IMR-90 (cell line): ENCODE measurements at regions not wholly inside any gene's neighbourhood (a gene's known extent, or its start where the extent isn't known, plus 50 kb on each side); places are given as distances from the start of the nearest gene placed in this dataset.

Experiments
- ATAC-seq: fragments of 200-7000 bp; cut with Tn5 transposase; 2 replicates; pipeline ENCODE4 v1.9.1; 2020; ENCODE audit warnings: low read depth, mild to moderate bottlenecking, moderate library complexity
- BruUV-seq: library from RNA; stranded (reverse); fragments of 400-500 nt; replicated peaks from 2 replicates; lab custom pipeline; 2021; lab: Mats Ljungman, UMichigan
- CTCF ChIA-PET: fragments of 300-600 bp; formaldehyde crosslinking; extraction: SDS; loops from one replicate; lab custom pipeline; 2021; ENCODE audit warnings: antibody characterized with exemption; lab: Yijun Ruan, JAX
- POLR2A ChIA-PET: fragments of 300-600 bp; sonication (Branson Sonifier 250); formaldehyde crosslinking; loops from one replicate; lab custom pipeline; 2022; ENCODE audit warnings: antibody characterized with exemption; ENCODE audit not compliant: unreplicated experiment; lab: Charles Lee
- DNase-seq: peaks from one replicate; pipeline ENCODE4 v3.0.0; 2013
- H2AFZ ChIP-seq: replicated peaks from 2 replicates; pipeline ENCODE3; 2013; ENCODE audit warnings: low read length, mild to moderate bottlenecking; ENCODE audit not compliant: poor library complexity
- H2AK5ac ChIP-seq: 2 replicates; pipeline ENCODE4 v1.6.1; 2013; ENCODE audit warnings: low read depth, low read length, inconsistent platforms
- H2AK9ac ChIP-seq: replicated peaks from 2 replicates; pipeline ENCODE3; 2013; ENCODE audit warnings: mild to moderate bottlenecking, low read depth, low read length, moderate library complexity; ENCODE audit not compliant: poor library complexity
- H2BK120ac ChIP-seq: 2 replicates; pipeline ENCODE4 v1.6.1; 2013; ENCODE audit warnings: low read depth, low read length, inconsistent platforms
- H2BK15ac ChIP-seq: 3 replicates; pipeline ENCODE4 v1.6.1; 2013; ENCODE audit warnings: low read depth, low read length, inconsistent platforms
- H2BK20ac ChIP-seq: 2 replicates; pipeline ENCODE4 v1.6.1; 2013; ENCODE audit warnings: low read depth, mild to moderate bottlenecking, inconsistent platforms, low read length, moderate library complexity
- H2BK5ac ChIP-seq: 2 replicates; pipeline ENCODE4 v1.6.1; 2013; ENCODE audit warnings: mild to moderate bottlenecking, low read depth, low read length, inconsistent platforms; ENCODE audit not compliant: poor library complexity, severe bottlenecking
- H3K14ac ChIP-seq: replicated peaks from 2 replicates; pipeline ENCODE4 v1.6.1; 2013; ENCODE audit warnings: low read depth, low read length, inconsistent platforms
- H3K18ac ChIP-seq: 2 replicates; pipeline ENCODE4 v1.6.1; 2013; ENCODE audit warnings: low read depth, low read length, control low read depth
- H3K23ac ChIP-seq: 2 replicates; pipeline ENCODE4 v1.6.1; 2013; ENCODE audit warnings: low read depth, low read length, inconsistent platforms
- H3K27ac ChIP-seq: 2 replicates; pipeline ENCODE4 v1.5.1; 2013; ENCODE audit warnings: mild to moderate bottlenecking, control low read depth, low read length; ENCODE audit not compliant: insufficient read depth
- H3K27me3 ChIP-seq: 2 replicates; pipeline ENCODE4 v1.6.1; 2013; ENCODE audit warnings: low read length; ENCODE audit not compliant: control insufficient read depth, insufficient read depth
- H3K36me3 ChIP-seq: 2 replicates; pipeline ENCODE4 v1.6.1; 2013; ENCODE audit warnings: low read length, mixed read lengths; ENCODE audit not compliant: control insufficient read depth, insufficient read depth
- H3K4ac ChIP-seq: 2 replicates; pipeline ENCODE4 v1.6.1; 2013; ENCODE audit warnings: low read depth, low read length, inconsistent platforms
- H3K4me1 ChIP-seq: 2 replicates; pipeline ENCODE4 v1.6.1; 2013; ENCODE audit warnings: low read length, mixed read lengths; ENCODE audit not compliant: control insufficient read depth, insufficient read depth
- H3K4me2 ChIP-seq: 2 replicates; pipeline ENCODE4 v1.6.1; 2013; ENCODE audit warnings: low read depth, mild to moderate bottlenecking, control low read depth, low read length, moderate library complexity
- H3K4me3 ChIP-seq: 2 replicates; pipeline ENCODE4 v1.5.1; 2013; ENCODE audit warnings: low read depth, mild to moderate bottlenecking, control low read depth, low read length, moderate library complexity; ENCODE audit not compliant: insufficient read depth
- H3K56ac ChIP-seq: 2 replicates; pipeline ENCODE4 v1.6.1; 2013; ENCODE audit warnings: low read length, inconsistent platforms; ENCODE audit not compliant: insufficient read depth; ENCODE audit errors: extremely low read depth
- H3K79me1 ChIP-seq, 2 experiments: 2 replicates each; pipeline ENCODE4 v1.6.1; 2013; ENCODE audit warnings: low read length in 2 of 2, inconsistent platforms in 1 of 2, low read depth in 1 of 2
- H3K9ac ChIP-seq: 2 replicates; pipeline ENCODE4 v1.6.1; 2013; ENCODE audit warnings: low read depth, low read length, control low read depth
- H3K9me1 ChIP-seq: 2 replicates; pipeline ENCODE4 v1.6.1; 2013; ENCODE audit warnings: low read length, inconsistent platforms; ENCODE audit not compliant: insufficient read depth
- H3K9me3 ChIP-seq: 2 replicates; pipeline ENCODE4 v1.6.1; 2013; ENCODE audit warnings: low read length; ENCODE audit not compliant: control insufficient read depth, insufficient read depth
- H4K20me1 ChIP-seq: 2 replicates; pipeline ENCODE4 v1.6.1; 2013; ENCODE audit warnings: low read length, inconsistent platforms; ENCODE audit not compliant: insufficient read depth
- H4K5ac ChIP-seq: 2 replicates; pipeline ENCODE4 v1.6.1; 2013; ENCODE audit warnings: mild to moderate bottlenecking, low read depth, low read length, control low read depth
- H4K8ac ChIP-seq, 2 experiments: 2 replicates each; pipeline ENCODE4 v1.6.1; 2013; ENCODE audit warnings: low read depth in 2 of 2, low read length in 2 of 2, control low read depth in 1 of 2, inconsistent platforms in 1 of 2
- H4K91ac ChIP-seq: 2 replicates; pipeline ENCODE4 v1.6.1; 2013; ENCODE audit warnings: low read depth, low read length, inconsistent platforms; ENCODE audit not compliant: insufficient read depth
- BHLHE40 ChIP-seq: fragments of 150-350 bp; IDR thresholded peaks from 2 replicates; pipeline ENCODE4 v1.6.1; 2016; ENCODE audit warnings: mild to moderate bottlenecking, low read depth, low read length
- CTCF ChIP-seq: conservative IDR thresholded peaks from 2 replicates; pipeline ENCODE4 v1.5.1; 2012; ENCODE audit warnings: mild to moderate bottlenecking, low read depth, low read length, improper control_type of control experiment
- ELK1 ChIP-seq: fragments of 150-350 bp; IDR thresholded peaks from 2 replicates; pipeline ENCODE4 v1.6.1; 2016; ENCODE audit warnings: low read depth, mild to moderate bottlenecking, low read length, moderate library complexity, borderline replicate concordance
- MAFK ChIP-seq: IDR thresholded peaks from 2 replicates; pipeline ENCODE4 v1.6.1; 2012; ENCODE audit warnings: low read depth, low read length, improper control_type of control experiment
- MAZ ChIP-seq: IDR thresholded peaks from 2 replicates; pipeline ENCODE4 v1.6.1; 2012; ENCODE audit warnings: low read depth, mild to moderate bottlenecking, low read length, improper control_type of control experiment, moderate library complexity, borderline replicate concordance
- MXI1 ChIP-seq: IDR thresholded peaks from 2 replicates; pipeline ENCODE4 v1.6.1; 2012; ENCODE audit warnings: low read depth, mild to moderate bottlenecking, low read length, moderate library complexity, borderline replicate concordance
- NFE2L2 ChIP-seq: fragments of 150-350 bp; IDR thresholded peaks from 2 replicates; pipeline ENCODE4 v1.6.1; 2016; ENCODE audit warnings: low read depth, mild to moderate bottlenecking, low read length
- POLR2A ChIP-seq: IDR thresholded peaks from 2 replicates; pipeline ENCODE4 v1.6.1; 2012; ENCODE audit warnings: mild to moderate bottlenecking, low read depth, low read length
- RAD21 ChIP-seq: IDR thresholded peaks from 2 replicates; pipeline ENCODE4 v1.6.1; 2012; ENCODE audit warnings: low read length, improper control_type of control experiment
- RCOR1 ChIP-seq: IDR thresholded peaks from 2 replicates; pipeline ENCODE4 v1.6.1; 2012; ENCODE audit warnings: mild to moderate bottlenecking, low read length, improper control_type of control experiment; ENCODE audit not compliant: insufficient replicate concordance
- RFX5 ChIP-seq: IDR thresholded peaks from 2 replicates; pipeline ENCODE4 v1.8.0; 2012; ENCODE audit warnings: low read depth, mild to moderate bottlenecking, low read length, moderate library complexity
- SMC3 ChIP-seq: fragments of 150-350 bp; IDR thresholded peaks from 2 replicates; pipeline ENCODE4 v1.6.1; 2016; ENCODE audit warnings: low read depth, mild to moderate bottlenecking, antibody characterized with exemption, low read length, moderate library complexity
- USF2 ChIP-seq: fragments of 150-350 bp; IDR thresholded peaks from 2 replicates; pipeline ENCODE4 v1.6.1; 2017; ENCODE audit warnings: mild to moderate bottlenecking, antibody characterized with exemption, low read length, low read depth
- WGBS, 2 experiments: methylation state at CpG; one replicate each; pipeline versions ENCODE4 v1.1.5 to v1.1.7; 2013; ENCODE audit warnings: missing lambda C conversion rate in 2 of 2; ENCODE audit not compliant: insufficient read length in 1 of 2; ENCODE audit errors: extremely low coverage in 2 of 2; 5-methylcytosine and 5-hydroxymethylcytosine counted together
- dilution Hi-C: fragments of 300-500 bp; cut with HindIII; formaldehyde crosslinking; loops from one replicate; pipeline ENCODE4 v1.14.3; 2018; ENCODE audit warnings: low sequenced_read_pairs; ENCODE audit not compliant: unreplicated experiment
- in situ Hi-C: fragments of 300-500 bp; cut with MboI; formaldehyde crosslinking; loops from 3 replicates; pipeline ENCODE4 v1.14.3; 2019; ENCODE audit warnings: low sequenced_read_pairs, inconsistent platforms, mixed read lengths
- intact Hi-C: fragments of 100-400 bp; cut with micrococcal nuclease; formaldehyde crosslinking; loops from 2 replicates; pipeline ENCODE4 v1.10.0; 2022

- Histone ChIP-seq H3K4me2 (no peak overlapping the region), H4K20me1 (no peaks in the 10 kb centered on the region), H3K4me1 (no peaks in the 10 kb centered on the region), H2AFZ (no peak overlapping the region), H2BK120ac (no peak overlapping the region), H3K79me1 (no peaks in the 10 kb centered on the region), H2BK20ac (no peak overlapping the region), H3K27ac (no peak overlapping the region), H3K36me3 (no peaks in the 10 kb centered on the region), H4K5ac (no peak overlapping the region), H2BK15ac (no peak overlapping the region), H3K4me3 (no peak overlapping the region), H3K4ac (no peak overlapping the region), H3K27me3 (no peaks in the 10 kb centered on the region), H3K18ac (no peak overlapping the region), H3K14ac (no peak overlapping the region), H2BK5ac (no peak overlapping the region), H3K9ac (no peak overlapping the region), H2AK5ac (no peak overlapping the region), H2AK9ac (no peak overlapping the region), H3K56ac (no peak overlapping the region), H3K23ac (no peak overlapping the region), H4K91ac (no peak overlapping the region), H4K8ac (no peak overlapping the region), H3K9me3 (peaks cover 1% of the 10 kb centered on the region; the same call in 1 of the 2 replicates), H3K9me1 (no peaks in the 10 kb centered on the region)
- ATAC-seq (no peak), DNase-seq (no peak)
- intact Hi-C loops (no loop called here), in situ Hi-C loops (no loop called here), dilution Hi-C loops (no loop called here)
- no CpG with 5 or more reads among the region's 3 CpGs for WGBS, 2 experiments
- CTCF ChIA-PET = no interaction called here
- POLR2A ChIA-PET = no interaction called here
- TF ChIP-seq USF2 (no peak), SMC3 (no peak), RFX5 (no peak), ELK1 (no peak), RAD21 (no peak), MXI1 (no peak), MAFK (no peak), NFE2L2 (no peak), MAZ (no peak), POLR2A (no peak), BHLHE40 (no peak), CTCF (no peak), RCOR1 (no peak)
- no TSS peak for BruUV-seq
Observed at GRCh38 chr2:82636402-82637020, 1822.6 kb downstream of the SUCLG1 start.
